HG03439 (cell line): ENCODE measurements at regions not wholly inside any gene's neighbourhood (a gene's known extent, or its start where the extent isn't known, plus 50 kb on each side); places are given as distances from the start of the nearest gene placed in this dataset.
"Not testable (repeated sequence)": the region's sequence is repeated elsewhere in the genome, so short reads cannot be mapped to it uniquely, and the experiment has no call there.

Experiments
- ATAC-seq: cut with Tn5 transposase; IDR thresholded peaks from one replicate; pipeline ENCODE4 v1.9.1; 2021; ENCODE audit warnings: mild to moderate bottlenecking, moderate library complexity; ENCODE audit not compliant: unreplicated experiment

- no peak for ATAC-seq
Measured at GRCh38 chr3:140859592-140860336, 81.9 kb upstream of the SLC25A36 start.

GRCh38 chr3:140863580-140864009, 78.0 kb upstream of the SLC25A36 start:
- no peak for ATAC-seq

- ATAC-seq: no peak
Measured at GRCh38 chr3:140870351-140870750, 71.3 kb upstream of the SLC25A36 start.

GRCh38 chr3:140871022-140871421, 70.6 kb upstream of the SLC25A36 start:
- ATAC-seq: no peak

- not testable (repeated sequence) for ATAC-seq
Measured at GRCh38 chr3:140872165-140872564, 69.5 kb upstream of the SLC25A36 start.

- ATAC-seq: no peak
Measured at GRCh38 chr3:140883428-140884040, 58.1 kb upstream of the SLC25A36 start.

- not testable (repeated sequence) for ATAC-seq
Measured at GRCh38 chr3:140885697-140886096, 55.9 kb upstream of the SLC25A36 start.
